ENCODE measurements at regions not wholly inside any gene's neighbourhood (a gene's known extent, or its start where the extent isn't known, plus 50 kb on each side); places are given as distances from the start of the nearest gene placed in this dataset.

DNA sequence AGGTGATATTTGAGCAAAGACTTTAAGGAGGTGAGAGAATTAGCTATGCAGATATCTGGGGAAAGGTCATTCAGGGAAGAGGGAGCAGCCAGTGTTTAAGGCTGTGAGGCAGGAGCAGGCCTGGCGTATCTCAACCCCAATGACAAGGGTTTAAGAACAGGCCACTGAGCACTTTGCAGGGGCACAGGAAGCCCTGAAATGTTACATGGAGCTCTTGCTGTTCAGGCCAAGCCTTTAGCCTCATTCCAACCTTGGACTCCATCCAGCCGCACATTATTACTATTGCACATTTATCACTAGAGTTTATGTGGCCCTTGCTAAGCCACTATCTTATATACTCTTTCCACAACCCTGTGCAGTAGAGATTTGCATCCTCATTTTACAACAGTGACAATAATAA lies 114.0 kb downstream of the EFNB1 start:
- Mint-ChIP-seq H3K27me3 (ENCODE audit: low read depth) (no peaks in the 10 kb centered on the region), H3K4me3 (no peak overlapping the region), H3K4me1 (no peaks in the 10 kb centered on the region), H3K9me3 (peaks cover 6% of the 10 kb centered on the region), H3K36me3 (ENCODE audit: low read depth) (no peaks in the 10 kb centered on the region), H3K27ac (ENCODE audit: unreplicated experiment) (no peak overlapping the region)
- TF ChIP-seq, protein P1, sequence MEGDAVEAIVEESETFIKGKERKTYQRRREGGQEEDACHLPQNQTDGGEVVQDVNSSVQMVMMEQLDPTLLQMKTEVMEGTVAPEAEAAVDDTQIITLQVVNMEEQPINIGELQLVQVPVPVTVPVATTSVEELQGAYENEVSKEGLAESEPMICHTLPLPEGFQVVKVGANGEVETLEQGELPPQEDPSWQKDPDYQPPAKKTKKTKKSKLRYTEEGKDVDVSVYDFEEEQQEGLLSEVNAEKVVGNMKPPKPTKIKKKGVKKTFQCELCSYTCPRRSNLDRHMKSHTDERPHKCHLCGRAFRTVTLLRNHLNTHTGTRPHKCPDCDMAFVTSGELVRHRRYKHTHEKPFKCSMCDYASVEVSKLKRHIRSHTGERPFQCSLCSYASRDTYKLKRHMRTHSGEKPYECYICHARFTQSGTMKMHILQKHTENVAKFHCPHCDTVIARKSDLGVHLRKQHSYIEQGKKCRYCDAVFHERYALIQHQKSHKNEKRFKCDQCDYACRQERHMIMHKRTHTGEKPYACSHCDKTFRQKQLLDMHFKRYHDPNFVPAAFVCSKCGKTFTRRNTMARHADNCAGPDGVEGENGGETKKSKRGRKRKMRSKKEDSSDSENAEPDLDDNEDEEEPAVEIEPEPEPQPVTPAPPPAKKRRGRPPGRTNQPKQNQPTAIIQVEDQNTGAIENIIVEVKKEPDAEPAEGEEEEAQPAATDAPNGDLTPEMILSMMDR (conservative IDR thresholded peaks at IDR 0.05), result no peak
- no peak for DNase-seq (ENCODE audit: low read depth, low spot score)

DNA sequence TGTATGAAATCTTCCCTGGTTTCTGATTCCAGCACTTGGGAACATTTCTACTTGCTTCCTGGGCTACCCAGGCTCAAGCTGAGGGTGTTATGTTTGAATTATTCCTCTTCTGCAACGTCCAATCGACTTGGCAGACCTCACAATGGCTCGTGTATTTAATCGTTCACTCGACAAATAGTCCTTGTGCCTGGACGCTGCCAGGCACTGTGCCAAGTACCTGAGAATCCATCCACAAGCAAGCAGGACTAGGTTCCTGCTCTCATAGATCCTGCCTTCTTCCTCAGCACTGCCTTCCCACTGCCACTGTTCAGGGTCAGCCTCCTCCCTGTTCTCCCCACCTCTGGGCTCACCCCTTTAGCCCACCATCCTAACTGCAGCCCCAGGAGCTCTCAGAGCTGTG lies 113.3 kb downstream of the EFNB1 start:
- no peaks in the 10 kb centered on the region for H3K27me3 Mint-ChIP-seq (ENCODE audit: low read depth)
- H3K4me3 Mint-ChIP-seq, result no peak overlapping the region
- TF ChIP-seq, protein P1 (conservative IDR thresholded peaks at IDR 0.05), result no peak
- H3K27ac Mint-ChIP-seq (ENCODE audit: unreplicated experiment), result no peak overlapping the region
- peaks cover 6% of the 10 kb centered on the region for H3K9me3 Mint-ChIP-seq
- DNase-seq (ENCODE audit: low read depth, low spot score), result no peak
- H3K4me1 Mint-ChIP-seq, result no peaks in the 10 kb centered on the region
- no peaks in the 10 kb centered on the region for H3K36me3 Mint-ChIP-seq (ENCODE audit: low read depth)

DNA sequence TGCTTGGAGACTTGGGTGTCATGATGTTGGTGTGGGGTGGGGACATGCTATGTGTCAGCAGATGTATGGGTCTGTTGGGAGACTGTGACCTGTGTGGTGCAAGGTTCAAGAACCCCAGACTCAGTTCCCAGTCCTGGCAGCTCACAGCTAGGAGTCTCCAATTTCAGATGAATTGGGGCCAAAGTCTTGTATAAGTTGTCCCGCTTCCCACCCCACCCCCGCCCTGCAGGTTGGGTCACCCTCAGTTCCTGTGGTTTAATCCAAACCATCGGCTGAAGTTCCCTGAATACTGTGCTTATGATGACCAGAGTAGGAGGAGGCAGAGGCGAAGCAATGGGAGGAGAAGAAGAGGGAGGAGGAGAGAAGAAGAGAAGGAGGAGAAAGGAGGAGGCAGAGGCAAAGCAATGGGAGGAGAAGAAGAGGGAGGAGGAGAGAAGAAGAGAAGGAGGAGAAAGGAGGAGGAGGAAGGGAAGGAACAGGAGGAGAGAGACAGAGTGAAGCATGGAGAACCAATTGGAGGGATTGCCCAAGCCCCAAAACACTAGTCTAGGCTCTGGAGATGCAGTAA lies 112.6 kb downstream of the EFNB1 start:
- peaks cover 6% of the 10 kb centered on the region for H3K9me3 Mint-ChIP-seq
- H3K4me1 Mint-ChIP-seq, result peaks cover 1% of the 10 kb centered on the region
- TF ChIP-seq, protein P1 (conservative IDR thresholded peaks at IDR 0.05), result no peak
- DNase-seq (ENCODE audit: low read depth, low spot score), result no peak
- no peak overlapping the region for H3K27ac Mint-ChIP-seq (ENCODE audit: unreplicated experiment)
- no peak overlapping the region for H3K4me3 Mint-ChIP-seq
- no peaks in the 10 kb centered on the region for H3K36me3 Mint-ChIP-seq (ENCODE audit: low read depth)
- H3K27me3 Mint-ChIP-seq (ENCODE audit: low read depth), result no peaks in the 10 kb centered on the region

DNA sequence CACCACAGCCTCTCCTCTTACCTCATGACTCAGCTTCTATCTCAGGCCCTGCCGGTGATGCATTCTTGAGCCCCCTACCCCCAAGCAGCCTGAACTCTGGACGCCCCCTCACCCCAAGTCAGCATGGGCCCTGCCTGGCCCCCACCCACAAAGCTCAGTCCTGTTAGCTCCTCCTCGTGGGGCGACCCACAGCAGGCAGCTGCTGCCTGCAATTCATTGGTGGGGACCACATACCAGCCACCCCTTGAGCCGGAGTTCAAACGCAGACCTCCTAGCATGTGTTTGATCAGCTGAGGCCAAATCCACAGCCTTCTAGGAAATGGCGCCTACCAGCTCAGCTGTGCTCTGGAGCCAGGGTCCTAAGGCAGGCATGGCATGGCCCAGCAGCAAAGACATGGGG lies 111.8 kb downstream of the EFNB1 start:
- DNase-seq (ENCODE audit: low read depth, low spot score), result no peak
- Mint-ChIP-seq H3K36me3 (ENCODE audit: low read depth) (no peaks in the 10 kb centered on the region), H3K27me3 (ENCODE audit: low read depth) (no peaks in the 10 kb centered on the region), H3K4me1 (peaks cover 9% of the 10 kb centered on the region), H3K9me3 (peaks cover 3% of the 10 kb centered on the region), H3K27ac (ENCODE audit: unreplicated experiment) (no peak overlapping the region), H3K4me3 (no peak overlapping the region)
- TF ChIP-seq, protein P1 (conservative IDR thresholded peaks at IDR 0.05), result no peak

DNA sequence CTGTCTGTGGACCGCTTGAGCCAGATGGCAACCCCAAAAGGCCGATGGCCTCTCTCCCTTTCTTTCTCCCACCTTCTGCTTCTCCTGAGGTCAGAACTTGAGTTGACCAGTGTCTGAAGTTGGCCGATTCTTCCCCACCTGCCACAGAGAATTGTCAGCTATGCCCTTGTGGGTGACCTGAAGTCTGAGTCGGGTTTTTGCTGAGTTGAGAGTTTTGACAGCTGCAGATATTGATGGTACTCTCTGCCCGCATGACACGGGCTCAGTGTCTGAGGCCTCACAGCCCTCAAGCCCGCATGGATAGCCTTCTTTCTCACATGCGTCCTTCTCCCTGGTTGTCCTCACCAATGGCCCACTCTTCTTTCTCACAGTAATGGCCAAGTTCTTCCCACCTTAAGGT lies 111.0 kb downstream of the EFNB1 start:
- H3K4me3 Mint-ChIP-seq, result no peak overlapping the region
- peaks cover 3% of the 10 kb centered on the region for H3K9me3 Mint-ChIP-seq
- no peak for DNase-seq (ENCODE audit: low read depth, low spot score)

More for the DNA sequence above, 111.0 kb downstream of the EFNB1 start:
- no peaks in the 10 kb centered on the region for H3K36me3 Mint-ChIP-seq (ENCODE audit: low read depth)
- no peak overlapping the region for H3K27ac Mint-ChIP-seq (ENCODE audit: unreplicated experiment)
- TF ChIP-seq, protein P1 (conservative IDR thresholded peaks at IDR 0.05), result no peak
- H3K4me1 Mint-ChIP-seq, result peaks cover 9% of the 10 kb centered on the region
- peaks cover 2% of the 10 kb centered on the region for H3K27me3 Mint-ChIP-seq (ENCODE audit: low read depth)
